Ishikawa (cell line): ENCODE measurements at regions not wholly inside any gene's neighbourhood (a gene's known extent, or its start where the extent isn't known, plus 50 kb on each side); places are given as distances from the start of the nearest gene placed in this dataset.

Experiments used
- EP300 ChIP-seq: IDR thresholded peaks from 2 replicates; pipeline ENCODE4 v1.6.1; 2012; ENCODE audit warnings: borderline replicate concordance
- FOXM1 ChIP-seq: IDR thresholded peaks from 2 replicates; pipeline ENCODE4 v1.6.1; 2012; ENCODE audit warnings: low read depth, borderline replicate concordance
- NFIC ChIP-seq: IDR thresholded peaks from 2 replicates; pipeline ENCODE4 v1.6.1; 2012
- TCF12 ChIP-seq: IDR thresholded peaks from 2 replicates; pipeline ENCODE4 v1.6.1; 2012; ENCODE audit warnings: low read depth
- TEAD4 ChIP-seq: IDR thresholded peaks from 2 replicates; pipeline ENCODE4 v1.6.1; 2012
- TF ChIP-seq, protein P1 (sequence below): IDR thresholded peaks from 2 replicates; pipeline ENCODE4 v1.6.1; 2012; ENCODE audit warnings: low read depth, mild to moderate bottlenecking

DNA sequence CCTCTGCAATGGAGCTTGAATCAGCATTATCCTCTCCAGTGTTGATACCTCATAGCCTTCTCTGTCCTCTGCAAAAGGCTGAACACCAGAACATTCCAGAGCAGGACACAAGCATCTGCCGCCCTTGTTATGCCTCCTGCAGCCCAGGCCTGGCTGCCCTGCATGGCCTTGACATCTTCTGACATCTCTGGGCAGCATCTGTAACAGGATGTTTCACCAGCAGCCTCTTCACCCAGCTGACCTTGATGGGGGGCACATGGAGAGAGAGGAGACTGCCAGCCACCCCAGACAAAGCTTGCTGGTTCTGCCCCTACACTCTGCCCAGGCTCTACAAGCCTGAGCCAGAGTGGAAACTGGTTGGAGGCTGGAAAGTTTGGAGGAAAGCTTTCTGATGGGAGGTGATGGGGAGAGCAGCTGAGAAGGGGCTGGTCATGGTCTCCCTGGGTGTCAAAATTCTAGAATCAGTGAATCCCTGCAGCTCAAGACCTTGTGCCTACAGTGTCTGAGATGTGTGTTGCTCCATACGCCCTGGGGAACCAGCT, 145.1 kb downstream of the MRPL14 start:
- TF ChIP-seq EP300 = no peak
- TF ChIP-seq NFIC = no peak
- TF ChIP-seq, protein P1, sequence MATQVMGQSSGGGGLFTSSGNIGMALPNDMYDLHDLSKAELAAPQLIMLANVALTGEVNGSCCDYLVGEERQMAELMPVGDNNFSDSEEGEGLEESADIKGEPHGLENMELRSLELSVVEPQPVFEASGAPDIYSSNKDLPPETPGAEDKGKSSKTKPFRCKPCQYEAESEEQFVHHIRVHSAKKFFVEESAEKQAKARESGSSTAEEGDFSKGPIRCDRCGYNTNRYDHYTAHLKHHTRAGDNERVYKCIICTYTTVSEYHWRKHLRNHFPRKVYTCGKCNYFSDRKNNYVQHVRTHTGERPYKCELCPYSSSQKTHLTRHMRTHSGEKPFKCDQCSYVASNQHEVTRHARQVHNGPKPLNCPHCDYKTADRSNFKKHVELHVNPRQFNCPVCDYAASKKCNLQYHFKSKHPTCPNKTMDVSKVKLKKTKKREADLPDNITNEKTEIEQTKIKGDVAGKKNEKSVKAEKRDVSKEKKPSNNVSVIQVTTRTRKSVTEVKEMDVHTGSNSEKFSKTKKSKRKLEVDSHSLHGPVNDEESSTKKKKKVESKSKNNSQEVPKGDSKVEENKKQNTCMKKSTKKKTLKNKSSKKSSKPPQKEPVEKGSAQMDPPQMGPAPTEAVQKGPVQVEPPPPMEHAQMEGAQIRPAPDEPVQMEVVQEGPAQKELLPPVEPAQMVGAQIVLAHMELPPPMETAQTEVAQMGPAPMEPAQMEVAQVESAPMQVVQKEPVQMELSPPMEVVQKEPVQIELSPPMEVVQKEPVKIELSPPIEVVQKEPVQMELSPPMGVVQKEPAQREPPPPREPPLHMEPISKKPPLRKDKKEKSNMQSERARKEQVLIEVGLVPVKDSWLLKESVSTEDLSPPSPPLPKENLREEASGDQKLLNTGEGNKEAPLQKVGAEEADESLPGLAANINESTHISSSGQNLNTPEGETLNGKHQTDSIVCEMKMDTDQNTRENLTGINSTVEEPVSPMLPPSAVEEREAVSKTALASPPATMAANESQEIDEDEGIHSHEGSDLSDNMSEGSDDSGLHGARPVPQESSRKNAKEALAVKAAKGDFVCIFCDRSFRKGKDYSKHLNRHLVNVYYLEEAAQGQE = no peak
- no peak for TF ChIP-seq TEAD4
- no peak for TF ChIP-seq TCF12
- no peak for TF ChIP-seq FOXM1
